GM18861 (cell line): ENCODE measurements at regions not wholly inside any gene's neighbourhood (a gene's known extent, or its start where the extent isn't known, plus 50 kb on each side); places are given as distances from the start of the nearest gene placed in this dataset.

Source experiments
- ATAC-seq: cut with Tn5 transposase; IDR thresholded peaks from one replicate; pipeline ENCODE4 v1.9.1; 2021; ENCODE audit not compliant: unreplicated experiment

GRCh38 chr9:105860516-105860915, 166.2 kb downstream of the TMEM38B start:
- ATAC-seq, result no peak

- no peak for ATAC-seq
These were observed 167.6 kb downstream of the TMEM38B start for GRCh38 chr9:105861972-105862371.

- no peak for ATAC-seq
These were observed 170.0 kb downstream of the TMEM38B start for GRCh38 chr9:105864248-105864898.

- ATAC-seq, result no peak
These were observed 170.9 kb downstream of the TMEM38B start for GRCh38 chr9:105865285-105865684.

- ATAC-seq, result no peak
These were observed 177.2 kb downstream of the TMEM38B start for GRCh38 chr9:105871540-105871939.

GRCh38 chr9:105873801-105874200, 179.5 kb downstream of the TMEM38B start:
- ATAC-seq, result no peak

GRCh38 chr9:105877721-105878120, 183.4 kb downstream of the TMEM38B start:
- peak; percentile 68 for ATAC-seq

- no peak for ATAC-seq
These were observed 184.8 kb downstream of the TMEM38B start for GRCh38 chr9:105879181-105879580.

GRCh38 chr9:105880517-105880916, 186.2 kb downstream of the TMEM38B start:
- no peak for ATAC-seq

- ATAC-seq, result no peak
These were observed 186.7 kb downstream of the TMEM38B start for GRCh38 chr9:105881021-105881420.

- ATAC-seq, result peak; percentile 36
These were observed 187.5 kb downstream of the TMEM38B start for GRCh38 chr9:105881654-105882349.

GRCh38 chr9:105883847-105884246, 189.5 kb downstream of the TMEM38B start:
- peak; percentile 93 for ATAC-seq

- ATAC-seq, result no peak
These were observed 190.1 kb downstream of the TMEM38B start for GRCh38 chr9:105884416-105884815.

GRCh38 chr9:105886136-105886535, 191.8 kb downstream of the TMEM38B start:
- no peak for ATAC-seq

GRCh38 chr9:105887679-105888078, 193.3 kb downstream of the TMEM38B start:
- ATAC-seq, result no peak

GRCh38 chr9:105890046-105890822, 195.9 kb downstream of the TMEM38B start:
- ATAC-seq, result no peak

GRCh38 chr9:105900123-105900522, 205.8 kb downstream of the TMEM38B start:
- ATAC-seq, result no peak

- ATAC-seq, result peak; percentile 70
These were observed 207.3 kb downstream of the TMEM38B start for GRCh38 chr9:105901514-105902109.

- no peak for ATAC-seq
These were observed 213.7 kb downstream of the TMEM38B start for GRCh38 chr9:105908069-105908468.

GRCh38 chr9:105911104-105911911, 217.0 kb downstream of the TMEM38B start:
- no peak for ATAC-seq
